T-helper 1 cell treated with Interleukin-12 subunit alpha and Interleukin-12 subunit beta and Interleukin-4 antibody, amounts not matched to agents 30 ng/mL and 1 ng/mL, for 36 hours (primary cell): ENCODE measurements at regions not wholly inside any gene's neighbourhood (a gene's known extent, or its start where the extent isn't known, plus 50 kb on each side); places are given as distances from the start of the nearest gene placed in this dataset.
"Not testable (repeated sequence)": the region's sequence is repeated elsewhere in the genome, so short reads cannot be mapped to it uniquely, and the experiment has no call there.

Experiments
- intact Hi-C: fragments of 100-400 bp; cut with micrococcal nuclease; formaldehyde crosslinking; loops from one replicate; pipeline ENCODE4 v1.15.1; 2024

DNA sequence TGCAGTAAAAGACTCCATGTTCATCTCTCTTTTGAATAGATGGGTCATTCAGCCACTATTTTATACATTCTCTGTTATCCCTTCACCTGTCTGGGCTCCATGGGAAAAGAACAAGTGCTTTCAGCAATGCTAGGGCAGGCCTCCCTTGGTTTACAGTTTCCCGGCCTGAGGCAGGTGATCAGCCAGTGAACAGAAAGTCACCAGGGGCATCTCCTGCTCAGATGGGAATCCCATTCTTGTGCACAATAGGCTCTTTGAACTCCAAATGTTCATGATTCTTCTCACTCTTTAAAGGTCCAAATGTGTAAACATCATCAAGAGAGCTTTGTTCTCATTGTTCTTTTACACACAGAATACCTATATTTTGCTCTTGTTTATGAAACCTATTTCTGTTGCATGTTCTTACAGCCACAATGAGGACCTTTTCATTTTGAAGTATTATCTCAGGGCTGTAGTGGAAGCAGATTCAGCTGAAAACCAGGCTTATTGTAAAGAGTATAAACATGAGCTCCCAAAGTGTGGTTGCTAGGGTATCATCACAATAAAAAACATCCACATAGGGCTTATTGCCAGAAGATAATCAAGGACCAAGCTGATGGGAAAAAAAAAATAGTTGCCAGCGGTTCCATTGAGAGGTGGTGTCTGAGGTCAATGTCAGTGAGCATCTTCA, 267.1 kb upstream of the SGK1 start:
- intact Hi-C loops: no loop called here

GRCh38 chr6:134577998-134578397, 260.1 kb upstream of the SGK1 start:
- intact Hi-C loops: no loop called here

DNA sequence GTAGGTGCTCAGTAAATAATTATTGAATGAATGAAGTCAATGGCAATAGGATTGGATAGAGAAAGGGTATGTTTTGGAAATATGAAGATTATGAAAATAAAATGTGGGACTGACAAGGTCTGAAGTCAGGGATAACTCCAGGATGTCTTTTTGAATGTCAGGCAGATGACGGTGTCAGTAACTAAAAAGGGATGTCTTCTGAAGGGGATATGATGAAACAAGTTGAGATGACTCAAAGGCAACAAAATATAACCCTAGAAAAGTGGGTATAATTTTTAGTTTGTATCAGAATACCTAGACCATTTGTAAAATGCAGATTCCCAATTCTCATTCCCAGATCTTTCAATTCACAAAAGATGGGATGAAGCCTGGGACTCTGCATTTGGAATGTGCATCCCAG, 257.3 kb upstream of the SGK1 start:
- intact Hi-C loops: no loop called here

GRCh38 chr6:134574491-134574890, 256.6 kb upstream of the SGK1 start:
- intact Hi-C loops: no loop called here

- intact Hi-C loops: loop anchor here (1.0 to 2.0 kb wide), 2 partner anchors 51 to 396 kb away; no protein-coding TSS in a partner anchor
Observed at GRCh38 chr6:134569996-134570395, 252.1 kb upstream of the SGK1 start.

GRCh38 chr6:134564705-134565104, 246.8 kb upstream of the SGK1 start:
- intact Hi-C loops: no loop called here

GRCh38 chr6:134560019-134560418, 242.1 kb upstream of the SGK1 start:
- intact Hi-C loops: no loop called here

GRCh38 chr6:134557509-134557908, 239.6 kb upstream of the SGK1 start:
- intact Hi-C loops: no loop called here

DNA sequence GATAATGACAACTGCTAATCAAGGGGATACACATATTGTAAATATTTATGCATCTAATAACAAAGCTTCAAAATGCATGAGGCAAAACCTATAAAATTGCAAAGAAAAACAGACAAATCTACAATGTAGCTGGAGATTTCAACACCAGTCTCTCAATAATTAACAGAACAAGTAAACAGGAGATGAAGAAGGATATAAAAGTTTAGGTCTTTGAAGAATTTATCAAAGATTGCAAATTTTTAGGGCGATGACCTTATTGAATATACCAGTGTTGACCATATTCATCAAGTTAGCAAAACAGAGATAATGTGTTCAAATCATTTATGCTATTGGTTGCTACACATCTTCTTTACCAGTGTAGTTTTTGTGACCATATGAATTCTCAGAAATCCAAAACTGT, 237.8 kb upstream of the SGK1 start:
- intact Hi-C loops: no loop called here

DNA sequence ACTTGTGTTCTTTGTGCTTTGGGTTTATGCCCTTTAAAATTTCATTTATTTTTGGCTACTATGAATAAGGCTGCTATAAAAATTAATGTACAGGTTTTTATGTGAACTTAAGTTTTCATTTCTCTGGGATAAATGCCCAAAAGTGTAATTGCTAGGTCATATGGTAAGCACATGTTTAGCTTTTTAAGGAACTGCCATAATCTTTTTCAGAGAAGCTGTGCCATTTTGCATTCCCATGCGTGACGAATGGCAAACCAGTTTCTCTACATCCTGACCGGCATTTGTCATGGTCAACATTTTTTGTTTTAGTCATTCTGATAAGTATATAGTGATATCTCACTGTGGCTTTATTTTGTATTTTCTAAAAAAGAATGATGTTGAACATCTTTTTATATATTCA, 236.0 kb upstream of the SGK1 start:
- intact Hi-C loops: no loop called here

DNA sequence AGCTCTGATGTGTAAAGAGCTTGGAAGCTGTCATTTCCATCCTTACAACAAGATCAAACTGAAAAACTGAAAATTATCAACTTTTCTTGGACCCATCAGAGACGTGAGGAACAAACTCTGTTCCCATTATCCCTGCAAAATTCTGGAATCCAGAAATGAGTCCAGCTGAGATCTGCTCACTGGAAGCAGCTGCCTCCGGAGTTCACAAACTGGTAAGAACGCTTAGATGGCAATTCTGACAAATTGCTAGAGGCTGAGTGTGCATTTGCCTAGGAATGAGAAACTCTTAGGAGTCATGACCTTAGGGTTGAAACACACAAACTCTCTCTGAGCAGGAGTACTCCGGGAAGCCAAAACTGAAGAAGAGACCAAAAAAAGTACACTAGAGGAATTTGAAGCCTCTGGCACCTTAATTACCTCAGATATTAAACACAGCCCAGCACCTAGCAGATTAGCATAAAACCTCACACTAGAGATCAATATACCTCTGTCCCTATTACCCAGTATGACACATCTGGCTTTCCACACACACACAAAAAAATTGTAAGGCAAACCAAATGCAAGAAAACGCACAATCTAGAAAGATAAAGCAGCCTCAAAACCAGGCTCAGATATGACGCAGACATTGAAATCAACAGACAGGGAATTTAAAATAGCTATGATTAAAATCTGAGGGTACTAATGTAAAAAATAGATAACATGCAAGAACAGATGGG, 233.5 kb upstream of the SGK1 start:
- intact Hi-C loops: no loop called here

- intact Hi-C loops: no loop called here
Observed at GRCh38 chr6:134550604-134551003, 232.7 kb upstream of the SGK1 start.

DNA sequence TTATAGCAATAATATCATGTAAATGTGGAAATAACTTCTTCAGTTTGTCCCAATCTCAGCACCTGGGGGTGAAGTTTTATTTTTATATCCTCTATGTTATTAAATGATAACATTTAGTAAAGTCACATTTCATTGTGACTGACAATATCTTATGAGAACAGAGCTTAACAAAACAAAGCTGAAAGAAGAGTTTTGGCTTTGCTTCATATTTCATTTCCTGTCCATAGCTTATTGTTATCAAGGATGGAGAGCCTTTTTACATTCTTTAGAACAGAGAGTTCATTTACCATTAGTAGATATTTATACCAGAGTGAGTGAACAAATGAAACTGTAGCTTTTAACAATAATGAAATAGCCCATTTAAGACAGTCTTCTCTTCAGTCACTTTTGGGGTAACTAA, 231.9 kb upstream of the SGK1 start:
- intact Hi-C loops: no loop called here

DNA sequence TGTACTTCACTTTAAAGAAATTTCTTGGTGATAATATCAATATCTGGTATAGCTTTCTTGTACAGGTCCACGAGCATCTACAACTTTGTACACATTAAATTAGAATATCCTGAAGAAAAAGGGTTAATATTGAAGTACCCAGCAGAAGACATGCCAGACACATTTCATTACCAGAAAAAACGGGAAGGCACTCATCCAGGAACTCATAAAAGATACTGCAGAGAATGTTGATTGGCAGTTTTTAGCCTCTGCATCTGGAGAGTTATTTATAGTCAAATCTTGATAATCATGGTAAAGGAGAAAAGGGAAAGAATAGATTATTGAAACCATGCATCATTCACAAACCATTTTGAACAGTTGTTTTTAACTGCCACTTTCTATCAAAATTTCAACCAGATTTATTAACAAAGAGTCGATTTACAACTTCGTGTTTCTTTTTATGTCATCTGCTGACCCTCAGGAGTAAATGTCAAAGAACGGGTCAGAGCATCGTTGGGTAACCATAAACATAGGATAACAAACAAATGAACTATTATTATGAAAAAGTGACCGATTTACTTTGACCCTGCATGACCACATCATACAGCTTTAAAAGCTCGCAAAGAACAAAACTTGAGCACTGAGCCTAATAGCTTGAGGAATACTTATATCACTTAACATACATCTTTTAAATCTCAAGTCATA, 229.2 kb upstream of the SGK1 start:
- intact Hi-C loops: no loop called here

GRCh38 chr6:134544737-134545136, 226.8 kb upstream of the SGK1 start:
- intact Hi-C loops: no loop called here

DNA sequence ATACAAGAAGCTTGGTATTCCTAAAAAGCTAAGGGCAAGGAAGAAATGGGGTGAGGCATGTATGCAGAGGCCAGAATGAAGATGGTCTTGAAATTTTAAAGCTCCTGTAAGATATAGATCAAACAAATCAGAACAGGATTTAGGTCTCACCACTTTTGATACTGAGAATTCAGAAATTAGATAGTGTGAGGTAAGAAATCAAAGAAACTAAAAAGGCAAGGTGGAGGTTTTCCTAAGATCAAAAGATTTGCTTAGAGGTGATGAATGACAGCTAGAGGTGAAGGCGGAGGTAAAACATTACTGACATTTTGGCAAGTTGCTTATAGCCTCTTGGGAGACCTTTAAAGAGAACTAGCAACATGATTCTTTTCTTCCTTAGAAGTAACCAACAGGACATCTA, 225.2 kb upstream of the SGK1 start:
- intact Hi-C loops: no loop called here

DNA sequence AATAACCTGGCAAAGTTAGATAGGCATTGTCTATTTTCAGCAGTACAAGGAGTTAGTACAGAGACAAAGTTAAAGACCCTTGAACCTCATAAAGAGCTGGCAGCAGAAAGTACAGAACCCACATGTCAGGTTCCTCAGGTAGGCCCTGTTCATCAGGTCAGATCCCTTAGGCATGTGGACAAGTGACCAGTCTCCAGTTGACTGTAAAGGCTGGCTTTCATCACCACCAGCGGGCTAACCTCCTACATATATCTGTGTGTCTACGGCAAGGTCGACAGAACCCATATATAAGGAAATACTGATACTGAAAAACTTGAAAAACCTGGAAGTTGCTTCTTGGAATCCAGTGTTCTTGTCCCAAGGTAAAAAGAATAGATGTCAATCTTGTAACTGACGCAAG, 223.1 kb upstream of the SGK1 start:
- intact Hi-C loops: no loop called here

DNA sequence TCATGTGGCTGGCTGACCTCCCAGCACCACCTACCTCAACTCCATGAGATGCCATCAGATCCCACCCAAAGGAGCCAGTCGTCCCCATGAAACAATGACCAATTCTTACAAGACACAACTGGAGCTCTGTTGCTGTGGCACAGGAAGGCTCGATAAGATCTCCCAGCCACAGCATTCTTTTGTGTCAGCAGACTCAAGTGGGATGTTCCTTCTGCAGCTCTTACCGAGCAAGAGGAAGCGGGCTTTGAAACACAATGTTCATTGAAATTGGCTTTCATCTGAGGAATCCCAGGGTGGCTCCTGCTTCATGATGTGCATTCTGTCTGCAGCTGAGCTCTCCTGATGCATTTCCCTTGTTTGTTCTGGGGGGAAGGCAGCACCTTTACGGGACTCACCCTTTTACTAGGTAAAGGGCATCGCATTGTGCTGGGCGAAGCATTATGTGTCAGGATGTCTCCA, 222.0 kb upstream of the SGK1 start:
- intact Hi-C loops: no loop called here

DNA sequence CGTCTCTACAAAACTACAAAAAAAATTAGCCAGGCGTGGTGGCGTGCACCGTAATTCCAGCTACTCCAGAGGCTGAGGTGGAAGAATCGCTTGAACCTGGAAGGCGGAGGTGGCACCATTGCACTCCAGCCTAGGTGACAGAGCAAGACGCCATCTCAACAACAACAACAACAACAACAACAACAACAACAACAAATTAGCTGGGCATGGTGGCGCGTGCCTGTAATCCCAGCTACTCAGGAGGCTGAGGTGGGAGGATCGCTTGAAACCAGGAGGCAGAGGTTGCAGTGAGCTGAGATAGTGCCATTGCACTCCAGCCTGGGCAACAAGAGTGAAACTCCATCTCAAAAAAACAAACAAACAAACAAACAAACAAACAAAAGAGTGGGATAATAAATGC, 219.9 kb upstream of the SGK1 start:
- intact Hi-C loops: not testable (repeated sequence)

DNA sequence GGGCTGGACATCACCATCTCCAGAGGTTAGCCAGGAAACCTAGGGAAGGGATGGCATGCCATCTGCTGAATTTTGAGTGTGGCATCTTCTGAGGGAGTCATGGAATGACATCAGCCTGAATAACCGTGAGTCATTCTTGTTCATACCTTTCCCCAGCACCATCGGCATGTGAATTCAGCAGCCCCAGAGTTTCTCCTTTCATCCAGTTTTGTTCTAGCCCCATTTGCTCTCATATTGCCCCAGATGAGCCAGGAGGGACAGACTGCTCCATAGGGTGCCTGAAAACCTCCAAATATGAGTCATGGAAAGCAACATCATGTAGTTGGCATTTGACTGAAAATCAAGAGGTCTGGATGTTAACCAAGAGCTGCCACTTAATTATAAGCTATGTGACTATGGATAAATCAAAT, 219.2 kb upstream of the SGK1 start:
- intact Hi-C loops: no loop called here

DNA sequence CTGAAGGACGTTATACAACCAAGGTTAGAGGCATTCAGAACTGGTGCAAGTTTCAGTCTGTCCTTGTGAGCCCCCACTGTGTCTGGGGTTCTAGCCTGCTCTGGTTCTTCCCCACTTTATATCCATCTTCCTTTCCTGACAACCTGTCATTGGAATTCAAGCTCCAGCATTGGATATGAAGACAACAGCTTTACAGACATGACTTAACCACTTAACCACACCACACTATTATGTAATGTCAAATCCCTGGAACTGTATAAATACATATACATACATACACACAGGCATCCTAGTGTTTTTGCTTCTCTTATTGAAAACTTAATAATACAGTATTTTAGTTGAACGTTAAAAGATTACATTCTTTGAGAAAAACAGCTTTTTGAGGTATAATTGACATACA, 217.9 kb upstream of the SGK1 start:
- intact Hi-C loops: no loop called here

- intact Hi-C loops: loop anchor here (5.0 kb wide), 2 partner anchors 103 to 247 kb away; no protein-coding TSS in a partner anchor
Observed at GRCh38 chr6:134534708-134535149, 216.8 kb upstream of the SGK1 start.
